Tibial nerve (tissue), 4 donors: ENCODE measurements at regions not wholly inside any gene's neighbourhood (a gene's known extent, or its start where the extent isn't known, plus 50 kb on each side); places are given as distances from the start of the nearest gene placed in this dataset.

Experiments used
- DNase-seq, 2 donors: peaks; one replicate each; pipeline ENCODE4 v3.0.0-alpha.2; 2019; ENCODE audit warnings: low spot score in 2 of 2
- H3K27ac ChIP-seq, 4 donors: fragments of 200-600 bp; sonication (generic) in 3 of 4; one replicate each; pipeline ENCODE4 v1.5.1; 2017 to 2019; ENCODE audit warnings: mild to moderate bottlenecking in 1 of 4
- H3K27me3 ChIP-seq, 2 donors: fragments of 200-600 bp; sonication (generic) in 1 of 2; one replicate each; pipeline versions ENCODE4 v1.5.1 to v1.6.0; 2017 to 2019
- H3K36me3 ChIP-seq, 3 donors: fragments of 200-600 bp; sonication (generic); one replicate each; pipeline ENCODE4 v1.5.1; 2018 to 2019
- H3K4me1 ChIP-seq, 4 donors: fragments of 200-600 bp; sonication (generic) in 3 of 4; one replicate each; pipeline ENCODE4 v1.5.1; 2017 to 2019
- H3K4me3 ChIP-seq, 4 donors: fragments of 200-600 bp; sonication (generic) in 3 of 4; one replicate each; pipeline ENCODE4 v1.5.1; 2017 to 2019; ENCODE audit warnings: mild to moderate bottlenecking in 1 of 4, moderate library complexity in 1 of 4
- H3K9me3 ChIP-seq, 4 donors: fragments of 200-600 bp; sonication (generic) in 3 of 4; one replicate each; pipeline ENCODE4 v1.5.1; 2017 to 2019
- EP300 ChIP-seq, 2 donors: sonication (generic); formaldehyde crosslinking; IDR thresholded peaks; one replicate each; pipeline ENCODE4 v1.6.1; 2017; ENCODE audit warnings: antibody characterized with exemption in 2 of 2, mild to moderate bottlenecking in 1 of 2
- POLR2A ChIP-seq, 2 donors: fragments of 450-650 bp; IDR thresholded peaks; one replicate each; pipeline ENCODE4 v1.6.1; 2017; ENCODE audit warnings: antibody characterized with exemption in 2 of 2, mild to moderate bottlenecking in 2 of 2, moderate library complexity in 2 of 2
- WGBS, 2 donors: methylation state at CpG; one replicate each; pipeline ENCODE4 v1.1.5; 2018; 5-methylcytosine and 5-hydroxymethylcytosine counted together
- TF ChIP-seq, protein P1 (sequence below), 5 experiments: fragments of 200-600 bp in 3 of 5; fragments of 450-650 bp in 2 of 5; sonication (generic) in 3 of 5; IDR thresholded peaks; one replicate each; pipeline ENCODE4 v1.5.1; 2016 to 2019; ENCODE audit warnings: antibody characterized with exemption in 5 of 5, mild to moderate bottlenecking in 3 of 5, moderate library complexity in 2 of 5

DNA sequence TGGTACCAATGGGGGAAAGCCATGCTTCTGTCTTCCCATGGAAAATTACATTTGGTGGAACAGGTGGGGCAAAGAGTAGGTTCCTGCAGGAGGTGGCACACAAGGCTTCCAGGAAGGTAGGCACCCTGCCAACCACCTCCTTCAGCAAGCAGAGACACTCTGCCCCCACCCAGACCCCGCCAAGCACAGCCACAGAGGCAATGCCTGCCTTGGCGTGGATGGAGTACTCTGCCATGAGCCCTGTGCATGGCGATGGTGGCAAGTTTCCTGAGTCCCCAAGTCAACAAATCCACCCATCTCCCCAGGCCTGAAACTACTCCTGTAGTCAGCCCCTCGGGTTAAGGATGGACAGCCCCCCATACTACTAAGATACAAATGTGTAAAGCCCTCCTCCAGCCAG lies 119.2 kb upstream of the GNAO1 start:
- no peaks in the 10 kb centered on the region for H3K36me3 ChIP-seq
- no peak overlapping the region for H3K27ac ChIP-seq
- TF ChIP-seq, protein P1, sequence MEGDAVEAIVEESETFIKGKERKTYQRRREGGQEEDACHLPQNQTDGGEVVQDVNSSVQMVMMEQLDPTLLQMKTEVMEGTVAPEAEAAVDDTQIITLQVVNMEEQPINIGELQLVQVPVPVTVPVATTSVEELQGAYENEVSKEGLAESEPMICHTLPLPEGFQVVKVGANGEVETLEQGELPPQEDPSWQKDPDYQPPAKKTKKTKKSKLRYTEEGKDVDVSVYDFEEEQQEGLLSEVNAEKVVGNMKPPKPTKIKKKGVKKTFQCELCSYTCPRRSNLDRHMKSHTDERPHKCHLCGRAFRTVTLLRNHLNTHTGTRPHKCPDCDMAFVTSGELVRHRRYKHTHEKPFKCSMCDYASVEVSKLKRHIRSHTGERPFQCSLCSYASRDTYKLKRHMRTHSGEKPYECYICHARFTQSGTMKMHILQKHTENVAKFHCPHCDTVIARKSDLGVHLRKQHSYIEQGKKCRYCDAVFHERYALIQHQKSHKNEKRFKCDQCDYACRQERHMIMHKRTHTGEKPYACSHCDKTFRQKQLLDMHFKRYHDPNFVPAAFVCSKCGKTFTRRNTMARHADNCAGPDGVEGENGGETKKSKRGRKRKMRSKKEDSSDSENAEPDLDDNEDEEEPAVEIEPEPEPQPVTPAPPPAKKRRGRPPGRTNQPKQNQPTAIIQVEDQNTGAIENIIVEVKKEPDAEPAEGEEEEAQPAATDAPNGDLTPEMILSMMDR (IDR thresholded peaks at IDR 0.05) = no peak
- TF ChIP-seq POLR2A (IDR thresholded peaks at IDR 0.05) (no peak), EP300 (IDR thresholded peaks at IDR 0.05) (no peak)
- no peaks in the 10 kb centered on the region for H3K9me3 ChIP-seq
- no peaks in the 10 kb centered on the region for H3K4me1 ChIP-seq
- H3K4me3 ChIP-seq = no peak overlapping the region
- 87 to 89% methylated on average over 4 of the region's 4 CpGs for WGBS, 2 donors
- DNase-seq = no peak
- H3K27me3 ChIP-seq = no peaks in the 10 kb centered on the region

DNA sequence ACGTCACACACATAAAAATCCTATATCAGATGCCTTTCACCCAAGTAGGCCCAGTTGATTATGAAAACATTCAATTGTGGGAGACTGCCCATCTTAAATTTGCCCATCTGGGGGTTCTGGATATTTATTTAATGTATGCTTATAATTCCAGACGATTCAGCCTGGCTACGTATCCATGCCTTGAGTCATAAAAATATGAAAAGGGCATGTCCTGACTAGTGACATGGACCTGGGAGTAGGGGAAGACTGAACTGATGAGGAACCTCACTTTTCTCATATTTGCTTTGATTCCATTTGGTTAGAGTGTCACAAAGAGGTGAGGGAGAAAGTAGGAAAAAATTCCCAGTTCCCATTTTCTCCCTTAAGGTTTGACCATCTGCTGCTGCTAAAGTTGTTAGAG lies 122.5 kb upstream of the GNAO1 start:
- DNase-seq = no peak
- Histone ChIP-seq H3K36me3 (no peaks in the 10 kb centered on the region), H3K4me3 (no peak overlapping the region), H3K9me3 (no peaks in the 10 kb centered on the region), H3K4me1 (no peaks in the 10 kb centered on the region), H3K27ac (no peak overlapping the region), H3K27me3 (no peaks in the 10 kb centered on the region)
- WGBS, 2 donors = 72 to 79% methylated on average over 3 of the region's 3 CpGs
- TF ChIP-seq EP300 (IDR thresholded peaks at IDR 0.05) = no peak
- TF ChIP-seq, protein P1 (IDR thresholded peaks at IDR 0.05) = no peak
- TF ChIP-seq POLR2A (IDR thresholded peaks at IDR 0.05) = no peak

DNA sequence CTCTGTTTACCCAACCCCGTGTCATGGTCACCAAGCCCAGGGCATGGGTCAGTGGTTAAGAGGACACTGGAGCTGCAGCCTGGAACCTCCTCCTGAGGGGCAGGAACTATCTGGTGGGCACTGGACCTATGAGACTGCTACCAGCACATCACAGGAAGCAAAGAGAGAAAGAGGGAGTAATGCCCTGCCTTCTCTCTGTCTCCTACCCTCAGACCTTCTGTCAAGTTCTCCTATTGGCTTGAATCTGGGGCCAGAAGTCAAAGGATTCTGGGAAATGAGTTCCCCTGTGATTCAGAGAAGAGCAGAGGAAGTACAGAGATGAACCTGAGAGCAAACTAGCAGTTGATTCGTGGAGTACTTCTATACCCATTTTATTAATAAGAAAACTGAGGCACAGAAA lies 123.0 kb upstream of the GNAO1 start:
- no peaks in the 10 kb centered on the region for H3K36me3 ChIP-seq
- TF ChIP-seq, protein P1 (IDR thresholded peaks at IDR 0.05) = no peak
- TF ChIP-seq EP300 (IDR thresholded peaks at IDR 0.05) = no peak
- no peak for TF ChIP-seq POLR2A (IDR thresholded peaks at IDR 0.05)
- no peaks in the 10 kb centered on the region for H3K4me1 ChIP-seq
- no peak overlapping the region for H3K27ac ChIP-seq
- WGBS, 2 donors = 72 to 86% methylated on average over 2 of the region's 2 CpGs
- H3K4me3 ChIP-seq = no peak overlapping the region
- no peaks in the 10 kb centered on the region for H3K9me3 ChIP-seq
- H3K27me3 ChIP-seq = no peaks in the 10 kb centered on the region
- DNase-seq = no peak

DNA sequence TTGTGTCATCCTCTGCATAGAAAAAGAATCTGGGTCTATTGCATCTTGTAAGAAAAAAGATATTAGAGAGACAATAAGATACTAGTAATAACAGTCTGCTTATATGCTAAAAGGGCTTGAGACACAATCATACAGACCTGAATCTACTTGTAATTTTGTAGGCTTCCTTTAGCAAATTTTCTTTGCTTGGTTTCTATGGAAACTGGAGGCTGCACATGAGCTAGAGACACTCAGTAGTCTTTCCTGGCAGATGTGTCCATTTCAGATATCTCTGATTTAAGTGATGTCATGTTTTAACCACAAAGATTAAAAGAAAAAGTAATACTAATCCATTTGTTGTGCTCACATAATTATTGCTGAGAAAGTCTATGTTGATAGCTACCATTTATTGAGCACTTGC lies 123.9 kb upstream of the GNAO1 start:
- H3K9me3 ChIP-seq = no peaks in the 10 kb centered on the region
- no peak overlapping the region for H3K27ac ChIP-seq
- no peak for DNase-seq
- H3K36me3 ChIP-seq = no peaks in the 10 kb centered on the region
- TF ChIP-seq POLR2A (IDR thresholded peaks at IDR 0.05) (no peak), EP300 (IDR thresholded peaks at IDR 0.05) (no peak)
- TF ChIP-seq, protein P1 (IDR thresholded peaks at IDR 0.05) = no peak
- no peaks in the 10 kb centered on the region for H3K4me1 ChIP-seq
- H3K27me3 ChIP-seq = no peaks in the 10 kb centered on the region
- no peak overlapping the region for H3K4me3 ChIP-seq

DNA sequence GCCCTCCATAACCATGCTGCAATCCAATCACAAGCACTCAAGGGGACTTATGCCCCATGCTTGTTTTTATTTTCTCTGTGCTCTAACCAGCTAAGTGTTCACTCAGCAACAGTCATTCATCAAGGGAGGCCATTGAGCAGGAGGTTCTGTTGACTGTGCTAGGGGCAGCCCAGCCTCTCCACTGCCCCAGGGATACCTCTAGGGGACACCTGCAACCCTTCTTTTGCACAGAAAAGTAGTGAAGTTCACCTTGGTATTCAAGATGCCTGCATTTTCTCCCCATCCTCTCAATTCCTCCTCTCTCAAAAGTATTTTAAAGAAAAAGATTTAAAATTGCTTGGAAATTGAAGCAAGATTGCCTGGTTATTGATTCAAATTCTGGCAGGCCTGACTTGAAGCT lies 124.7 kb upstream of the GNAO1 start:
- no peak for DNase-seq
- TF ChIP-seq POLR2A (IDR thresholded peaks at IDR 0.05) = no peak
- no peak for TF ChIP-seq EP300 (IDR thresholded peaks at IDR 0.05)
- TF ChIP-seq, protein P1 (IDR thresholded peaks at IDR 0.05) = no peak
- no peaks in the 10 kb centered on the region for H3K9me3 ChIP-seq
- H3K4me3 ChIP-seq = no peak overlapping the region
- H3K4me1 ChIP-seq = no peaks in the 10 kb centered on the region
- no peaks in the 10 kb centered on the region for H3K27me3 ChIP-seq
- H3K27ac ChIP-seq = no peak overlapping the region
- no peaks in the 10 kb centered on the region for H3K36me3 ChIP-seq
